Lung (tissue), 11 donors: ENCODE measurements at regions not wholly inside any gene's neighbourhood (a gene's known extent, or its start where the extent isn't known, plus 50 kb on each side); places are given as distances from the start of the nearest gene placed in this dataset.

Source experiments
- ATAC-seq: fragments of 200-7000 bp; cut with Tn5 transposase; one replicate; pipeline ENCODE4 v1.9.1; 2020; ENCODE audit warnings: moderate number of reproducible peaks; ENCODE audit not compliant: insufficient read depth, low FRiP score
- DNase-seq, 3 donors: peaks; one replicate each; pipeline ENCODE4 v3.0.0-alpha.2; 2013 to 2017
- H3K27ac ChIP-seq, 2 donors: one replicate each; pipeline ENCODE4 v1.5.1; 2013; ENCODE audit warnings: mild to moderate bottlenecking in 2 of 2, moderate library complexity in 2 of 2, control low read depth in 1 of 2, inconsistent platforms in 1 of 2, low read depth in 1 of 2, low read length in 1 of 2
- H3K27me3 ChIP-seq, 3 donors: one replicate each; pipeline ENCODE4 v1.5.1; 2013; ENCODE audit warnings: low read length in 2 of 3; ENCODE audit not compliant: control insufficient read depth in 3 of 3, insufficient read depth in 3 of 3
- H3K36me3 ChIP-seq, 4 donors: one replicate each; pipeline ENCODE4 v1.5.1; 2013; ENCODE audit warnings: low read length in 4 of 4, mild to moderate bottlenecking in 1 of 4, moderate library complexity in 1 of 4; ENCODE audit not compliant: control insufficient read depth in 4 of 4, insufficient read depth in 4 of 4
- H3K4me1 ChIP-seq, 5 donors: one replicate each; pipeline ENCODE4 v1.5.1; 2013; ENCODE audit warnings: low read length in 5 of 5, mild to moderate bottlenecking in 2 of 5, moderate library complexity in 1 of 5; ENCODE audit not compliant: control insufficient read depth in 5 of 5, insufficient read depth in 5 of 5
- H3K4me3 ChIP-seq: one replicate; pipeline ENCODE4 v1.5.1; 2013; ENCODE audit warnings: mild to moderate bottlenecking, control low read depth, moderate library complexity
- H3K9ac ChIP-seq, 2 donors: one replicate each; pipeline ENCODE4 v1.5.1; 2013; ENCODE audit warnings: low read length in 2 of 2, control low read depth in 1 of 2; ENCODE audit not compliant: insufficient read depth in 1 of 2
- H3K9me3 ChIP-seq, 4 donors: one replicate each; pipeline ENCODE4 v1.5.1; 2013; ENCODE audit warnings: low read length in 3 of 4, mild to moderate bottlenecking in 1 of 4, moderate library complexity in 1 of 4; ENCODE audit not compliant: control insufficient read depth in 4 of 4, insufficient read depth in 3 of 4
- CTCF ChIP-seq: IDR thresholded peaks from 2 replicates; pipeline ENCODE4 v1.5.1; 2012; ENCODE audit warnings: mild to moderate bottlenecking; ENCODE audit errors: control extremely low read depth, extremely low read depth
- WGBS, 2 donors: extraction: QIAGEN DNeasy Blood & Tissue Kit; methylation state at CpG; one replicate each; pipeline ENCODE4 v1.1.7; 2013; 5-methylcytosine and 5-hydroxymethylcytosine counted together
- donor health status: control.
- donor health status: control.
- donor health status: Bipolar disorder and iron deficiency.
- donor health status: healthy.
- donor health status: DM: yes; HTN: yes; CAD: no.

- H3K27ac ChIP-seq = peak overlapping the region in 1 of 2 donors; percentile 33
These were observed 407.4 kb downstream of the BRINP1 start for GRCh38 chr9:118961857-118962256.

GRCh38 chr9:118962426-118962825 lies 406.8 kb downstream of the BRINP1 start:
- H3K9ac ChIP-seq = no peak overlapping the region
- H3K27ac ChIP-seq = no peak overlapping the region
- no peak overlapping the region for H3K4me3 ChIP-seq
- 57 to 58% methylated on average over 3 of the region's 3 CpGs for WGBS, 2 donors
- H3K4me1 ChIP-seq = no peaks in the 10 kb centered on the region
- H3K36me3 ChIP-seq = no peaks in the 10 kb centered on the region
- ATAC-seq = no peak
- DNase-seq = no peak
- no peak for TF ChIP-seq CTCF
- no peaks in the 10 kb centered on the region for H3K27me3 ChIP-seq
- peaks cover 0 to 2% (median 0%) of the 10 kb centered on the region in 4 donors for H3K9me3 ChIP-seq

More at GRCh38 chr9:118961857-118962256, 407.4 kb downstream of the BRINP1 start:
- 42 to 61% methylated on average over 1 of the region's 1 CpG for WGBS, 2 donors
- Histone ChIP-seq H3K4me3 (no peak overlapping the region), H3K9ac (no peak overlapping the region), H3K27me3 (no peaks in the 10 kb centered on the region), H3K4me1 (no peaks in the 10 kb centered on the region), H3K36me3 (no peaks in the 10 kb centered on the region), H3K9me3 (peaks cover 0 to 2% (median 0%) of the 10 kb centered on the region in 4 donors)
- ATAC-seq (no peak), DNase-seq (no peak)
- no peak for TF ChIP-seq CTCF

- ATAC-seq (no peak), DNase-seq (no peak)
- H3K4me1 ChIP-seq = no peaks in the 10 kb centered on the region
- no peaks in the 10 kb centered on the region for H3K27me3 ChIP-seq
- no peak overlapping the region for H3K27ac ChIP-seq
- H3K9me3 ChIP-seq = peaks cover 0 to 2% (median 0%) of the 10 kb centered on the region in 4 donors
- no peak overlapping the region for H3K4me3 ChIP-seq
- H3K9ac ChIP-seq = no peak overlapping the region
- H3K36me3 ChIP-seq = no peaks in the 10 kb centered on the region
- 89% methylated on average over 2 of the region's 2 CpGs for WGBS, 2 donors
- TF ChIP-seq CTCF = no peak
These were observed 405.6 kb downstream of the BRINP1 start for GRCh38 chr9:118963674-118964073.

- Histone ChIP-seq H3K4me1 (no peaks in the 10 kb centered on the region), H3K36me3 (no peaks in the 10 kb centered on the region), H3K4me3 (no peak overlapping the region), H3K9me3 (no peaks in the 10 kb centered on the region), H3K27ac (no peak overlapping the region), H3K27me3 (no peaks in the 10 kb centered on the region), H3K9ac (no peak overlapping the region)
- WGBS, 2 donors = 85 to 95% methylated on average over 3 of the region's 3 CpGs
- ATAC-seq (no peak), DNase-seq (no peak)
- no peak for TF ChIP-seq CTCF
These were observed 401.3 kb downstream of the BRINP1 start for GRCh38 chr9:118967901-118968300.
